ENCODE measurements at regions not wholly inside any gene's neighbourhood (a gene's known extent, or its start where the extent isn't known, plus 50 kb on each side); places are given as distances from the start of the nearest gene placed in this dataset.
"Not testable (repeated sequence)": the region's sequence is repeated elsewhere in the genome, so short reads cannot be mapped to it uniquely, and the experiment has no call there.

DNA sequence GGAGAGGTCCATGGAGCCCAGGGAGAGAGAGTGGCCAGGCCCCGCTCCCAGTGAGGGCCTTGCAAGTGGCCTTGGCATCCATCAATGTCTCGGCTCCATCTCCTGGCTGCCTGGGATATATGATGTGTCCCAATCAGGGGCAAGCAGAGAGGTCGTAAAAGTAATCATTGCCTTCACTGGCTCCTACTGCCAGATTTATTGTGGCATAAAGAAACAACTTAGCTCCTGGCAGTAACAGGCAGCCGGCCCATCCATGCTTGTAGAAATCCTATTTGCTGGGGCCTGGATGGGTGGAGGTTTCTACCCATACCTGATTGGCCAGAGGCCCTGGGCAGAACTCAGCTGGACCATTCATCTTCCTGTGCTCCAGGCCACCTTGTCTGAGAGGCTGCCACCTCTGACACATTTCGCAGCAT, 272.6 kb downstream of the MATN1 start:
- no peak for DNase-seq

DNA sequence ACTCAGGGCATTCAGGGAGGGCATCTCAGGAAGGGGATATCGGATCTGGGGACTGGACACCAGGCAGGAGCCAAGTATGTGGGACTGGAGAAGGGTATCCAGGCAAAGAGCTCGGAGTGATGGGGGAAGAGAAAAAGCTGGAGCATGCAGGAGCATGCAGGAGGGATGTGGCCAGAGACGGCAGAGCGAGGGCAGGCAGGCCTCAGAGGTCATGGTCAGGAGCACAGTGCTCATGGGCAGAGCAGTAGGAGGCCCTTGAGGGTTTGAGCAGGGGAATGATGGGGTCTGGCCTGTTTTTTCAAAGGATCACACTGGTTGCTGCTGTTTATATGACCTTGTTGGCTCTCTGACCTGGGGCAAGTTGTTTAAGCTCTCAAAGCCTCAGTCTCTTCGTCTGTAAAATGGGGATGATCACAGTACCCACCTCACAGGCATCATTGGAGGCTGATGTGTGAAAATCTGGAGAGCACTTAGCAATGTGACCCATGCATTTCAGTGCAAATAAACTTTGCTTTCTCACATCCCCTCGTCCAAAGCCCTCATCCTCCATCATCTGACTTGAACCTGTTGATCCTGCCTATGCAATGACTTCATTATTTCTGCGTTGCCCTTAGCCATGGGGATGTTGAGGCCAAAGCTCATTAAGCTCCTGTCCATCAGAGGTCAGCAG, 273.1 kb downstream of the MATN1 start:
- DNase-seq = no peak

GRCh38 chr1:30449428-30450147, 273.8 kb downstream of the MATN1 start:
- no peak for DNase-seq

DNA sequence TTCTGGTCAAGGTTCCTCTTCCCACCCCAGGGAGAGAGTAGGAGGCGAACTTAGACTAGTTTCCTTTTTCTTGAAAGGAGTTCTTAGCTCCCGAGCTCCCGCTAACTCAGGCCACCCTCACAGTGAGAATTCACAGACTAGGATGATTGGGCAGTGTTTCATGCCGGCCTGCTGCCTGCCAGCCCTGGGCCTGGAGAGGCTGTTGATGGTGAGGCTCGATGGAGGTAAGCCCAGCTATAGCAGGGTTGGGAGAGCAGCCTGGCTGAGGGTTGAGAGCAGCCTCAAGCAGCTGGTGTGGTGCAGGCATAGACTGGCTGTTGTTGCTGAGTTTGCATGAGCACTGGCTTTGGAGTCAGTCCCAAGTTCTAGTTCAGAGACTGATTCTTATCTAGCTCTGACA, 274.4 kb downstream of the MATN1 start:
- DNase-seq = no peak

DNA sequence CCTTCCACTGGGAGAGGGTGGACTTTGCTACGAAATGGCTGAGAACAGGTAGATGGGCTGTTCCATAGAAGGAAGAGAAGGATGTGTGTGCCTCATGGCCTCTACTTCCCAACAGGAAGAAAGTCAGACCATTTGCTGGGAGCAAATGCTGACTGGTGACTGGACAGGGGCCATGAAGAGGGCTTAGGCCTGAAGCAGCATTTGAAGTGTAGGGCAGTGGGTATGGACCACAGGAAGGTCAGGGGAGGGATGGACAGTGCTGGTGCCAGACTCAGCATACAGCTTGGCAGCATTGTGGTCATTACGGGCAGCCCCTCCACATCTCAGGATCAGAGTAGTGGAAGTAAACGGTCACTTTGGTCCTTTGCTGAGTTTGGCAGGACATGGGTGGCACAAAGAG, 275.7 kb downstream of the MATN1 start:
- no peak for DNase-seq

DNA sequence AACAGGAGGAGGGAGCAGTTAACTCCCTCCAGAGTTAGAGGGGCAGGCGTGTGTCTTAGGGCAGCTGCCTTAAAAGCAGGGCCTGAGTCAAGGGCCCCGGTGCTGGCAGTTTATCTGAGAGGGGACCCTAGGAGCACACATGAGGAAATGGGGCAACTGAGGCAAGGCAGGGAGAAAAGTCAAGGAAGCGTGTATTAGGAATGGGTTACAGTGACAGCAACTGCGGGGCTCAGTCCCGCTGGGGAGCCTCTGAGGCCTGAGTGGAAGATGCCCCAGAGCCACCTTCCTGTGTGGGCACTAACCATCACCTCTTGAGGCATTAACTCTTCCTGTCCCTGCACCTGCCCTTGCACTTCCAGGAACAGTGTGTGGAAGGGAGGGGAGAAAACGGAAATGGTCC, 276.3 kb downstream of the MATN1 start:
- no peak for DNase-seq

GRCh38 chr1:30446508-30446907, 276.9 kb downstream of the MATN1 start:
- DNase-seq = no peak

DNA sequence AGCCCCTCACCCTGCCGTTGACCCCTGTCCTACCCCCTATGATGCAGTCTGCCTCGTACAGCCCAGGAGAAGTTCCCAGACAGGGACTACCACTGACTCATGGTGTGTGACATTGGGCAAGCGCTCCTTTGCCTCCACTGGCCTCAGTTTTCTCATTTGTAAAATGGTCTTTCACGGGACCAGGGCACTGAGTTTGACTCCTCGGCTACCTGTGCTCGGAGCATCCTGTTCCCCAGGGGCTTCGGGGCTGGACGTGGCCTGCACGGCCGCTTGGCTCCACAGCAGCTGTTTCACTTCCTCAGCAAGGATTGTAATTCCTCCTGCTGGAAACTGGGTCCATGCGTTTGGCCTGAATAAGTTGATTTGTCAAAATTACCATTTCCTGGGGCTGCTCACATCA, 277.3 kb downstream of the MATN1 start:
- DNase-seq = no peak

GRCh38 chr1:30445449-30445848, 277.9 kb downstream of the MATN1 start:
- DNase-seq = no peak

DNA sequence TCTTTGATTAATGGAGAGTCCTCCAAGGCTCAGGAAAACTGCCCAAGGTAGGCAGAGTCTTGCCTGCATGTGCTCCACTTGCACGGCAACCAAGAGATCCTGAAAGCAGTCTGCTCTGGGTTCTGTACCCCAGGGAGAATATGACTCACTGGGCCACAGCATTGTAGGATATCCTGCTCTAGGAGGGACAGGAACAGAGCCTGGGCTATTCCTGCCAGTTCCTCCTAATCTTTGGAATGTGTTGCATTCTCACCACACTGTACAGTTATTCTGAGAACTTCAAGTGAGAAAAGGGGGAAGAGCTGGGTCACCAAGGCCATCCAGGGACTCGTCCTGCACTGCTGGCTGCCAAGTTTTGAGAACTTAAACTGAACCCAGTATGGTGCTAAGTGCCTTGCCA, 278.5 kb downstream of the MATN1 start:
- no peak for DNase-seq

- DNase-seq = no peak
Measured at GRCh38 chr1:30444401-30444800, 279.0 kb downstream of the MATN1 start.

DNA sequence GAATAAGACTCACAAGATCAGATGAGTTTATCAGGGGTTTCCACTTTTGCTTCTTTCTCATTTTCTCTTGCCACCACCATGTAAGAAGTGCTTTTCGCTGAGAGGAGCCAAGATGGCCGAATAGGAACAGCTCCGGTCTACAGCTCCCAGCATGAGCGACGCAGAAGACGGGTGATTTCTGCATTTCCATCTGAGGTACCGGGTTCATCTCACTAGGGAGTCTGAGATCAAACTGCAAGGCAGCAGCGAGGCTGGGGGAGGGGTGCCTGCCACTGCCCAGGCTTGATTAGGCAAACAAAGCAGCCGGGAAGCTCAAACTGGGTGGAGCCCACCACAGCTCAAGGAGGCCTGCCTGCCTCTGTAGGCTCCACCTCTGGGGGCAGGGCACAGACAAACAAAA, 285.1 kb downstream of the MATN1 start:
- not testable (repeated sequence) for DNase-seq

DNA sequence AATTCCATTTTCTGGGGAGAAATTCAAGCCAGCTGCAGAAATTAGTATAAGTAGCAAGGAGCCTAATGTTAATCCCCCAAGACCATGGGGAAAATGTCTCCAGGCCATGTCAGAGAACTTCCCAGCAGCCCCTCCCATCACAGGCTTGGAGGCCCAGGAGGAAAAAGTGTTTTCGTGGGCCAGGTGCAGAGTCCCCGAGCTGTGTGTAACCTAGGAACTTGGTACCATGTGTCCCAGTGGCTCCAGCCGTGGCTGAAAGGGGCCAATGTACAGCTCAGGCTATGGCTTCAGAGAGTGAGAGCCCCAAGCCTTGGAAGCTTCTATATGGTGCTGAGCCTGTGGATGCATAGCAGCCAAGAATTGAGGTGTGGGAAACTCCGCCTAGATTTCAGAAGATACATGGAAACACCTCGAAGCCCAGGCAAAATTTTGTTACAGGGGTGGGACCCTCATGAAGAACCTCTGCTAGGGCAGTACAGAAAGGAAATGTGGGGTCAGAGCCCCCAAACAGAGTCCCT, 286.3 kb downstream of the MATN1 start:
- DNase-seq = no peak

GRCh38 chr1:30427545-30427944, 295.8 kb downstream of the MATN1 start:
- no peak for DNase-seq

- no peak for DNase-seq
Measured at GRCh38 chr1:30425046-30425445, 298.3 kb downstream of the MATN1 start.

GRCh38 chr1:30423570-30423969, 299.8 kb downstream of the MATN1 start:
- DNase-seq = no peak

GRCh38 chr1:30422251-30422650, 301.1 kb downstream of the MATN1 start:
- no peak for DNase-seq

- no peak for DNase-seq
Measured at GRCh38 chr1:30420519-30421050, 302.8 kb downstream of the MATN1 start.

GRCh38 chr1:30419831-30420230, 303.6 kb downstream of the MATN1 start:
- DNase-seq = no peak

DNA sequence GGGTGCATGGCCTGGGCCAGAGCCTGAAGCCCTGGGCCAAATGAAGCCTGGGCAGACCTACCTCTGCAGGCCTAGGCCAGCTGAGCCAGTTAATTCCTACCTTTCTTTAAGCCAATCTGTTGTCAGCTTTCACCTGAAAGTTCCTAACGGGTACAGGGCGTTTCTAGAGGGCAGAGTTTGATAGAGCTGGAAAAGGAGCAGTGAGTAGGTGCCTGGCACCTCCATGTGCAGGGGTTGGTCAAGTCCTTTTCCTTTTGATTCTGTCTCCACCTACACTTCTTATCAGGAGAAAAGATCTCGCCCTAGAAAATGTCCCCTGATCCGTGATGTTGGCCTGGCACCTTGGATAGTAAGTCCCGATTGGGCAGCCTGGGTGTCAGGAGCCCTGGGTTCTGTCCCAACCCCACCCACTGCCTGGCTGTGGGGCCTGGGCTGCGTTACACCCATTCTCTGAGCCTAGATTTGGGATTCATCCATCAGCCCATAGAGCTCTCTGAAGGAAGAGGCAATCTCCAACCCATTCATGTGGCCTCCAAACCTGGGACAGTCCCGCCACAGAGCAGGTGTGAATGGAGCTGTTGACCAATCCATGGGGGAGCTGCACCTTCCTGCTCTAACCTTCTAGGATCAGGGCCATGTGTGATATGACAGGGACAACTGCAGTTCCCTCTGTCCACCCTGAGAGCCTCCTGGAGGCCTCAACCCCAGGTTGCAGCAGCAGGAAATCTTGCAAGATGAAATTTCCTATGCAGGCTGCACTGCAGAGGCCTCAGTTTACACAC, 304.3 kb downstream of the MATN1 start:
- no peak for DNase-seq

GRCh38 chr1:30418061-30418938, 305.1 kb downstream of the MATN1 start:
- DNase-seq = no peak

- no peak for DNase-seq
Measured at GRCh38 chr1:30417701-30418046, 305.7 kb downstream of the MATN1 start.
